ENCODE measurements at regions not wholly inside any gene's neighbourhood (a gene's known extent, or its start where the extent isn't known, plus 50 kb on each side); places are given as distances from the start of the nearest gene placed in this dataset.

GRCh38 chr5:92980491-92980890 lies 600.5 kb downstream of the NR2F1-AS1 start:
- Histone ChIP-seq H3K9me3 (no peaks in the 10 kb centered on the region), H3K36me3 (no peaks in the 10 kb centered on the region), H3K4me3 (no peak overlapping the region), H3K4me1 (no peaks in the 10 kb centered on the region), H3K27ac (no peak overlapping the region), H3K27me3 (no peaks in the 10 kb centered on the region)
- 59 to 76% methylated on average over 3 of the region's 3 CpGs for WGBS, 2 donors
- TF ChIP-seq CTCF (IDR thresholded peaks at IDR 0.05) (no peak), POLR2A (IDR thresholded peaks at IDR 0.05) (no peak)
- intact Hi-C loops (cut with DNase I): no loop called here
- no peak for DNase-seq

- Histone ChIP-seq H3K27ac (no peak overlapping the region), H3K36me3 (no peaks in the 10 kb centered on the region), H3K27me3 (no peaks in the 10 kb centered on the region), H3K4me1 (no peaks in the 10 kb centered on the region), H3K4me3 (no peak overlapping the region), H3K9me3 (no peaks in the 10 kb centered on the region)
- no peak for DNase-seq
- intact Hi-C loops (cut with DNase I): no loop called here
- 19 to 32% methylated on average over 1 of the region's 1 CpG for WGBS, 2 donors
- TF ChIP-seq CTCF (IDR thresholded peaks at IDR 0.05) (no peak), POLR2A (IDR thresholded peaks at IDR 0.05) (no peak)
Observed at GRCh38 chr5:92979716-92980115, 601.3 kb downstream of the NR2F1-AS1 start.

GRCh38 chr5:92977846-92978540 lies 603.0 kb downstream of the NR2F1-AS1 start:
- no peak for DNase-seq
- no peak overlapping the region for H3K4me3 ChIP-seq
- intact Hi-C loops (cut with DNase I): no loop called here
- H3K27me3 ChIP-seq: no peaks in the 10 kb centered on the region
- H3K27ac ChIP-seq: no peak overlapping the region
- no peaks in the 10 kb centered on the region for H3K4me1 ChIP-seq
- no peaks in the 10 kb centered on the region for H3K36me3 ChIP-seq
- 78 to 82% methylated on average over 3 of the region's 3 CpGs for WGBS, 2 donors
- TF ChIP-seq POLR2A (IDR thresholded peaks at IDR 0.05) (no peak), CTCF (IDR thresholded peaks at IDR 0.05) (no peak)
- no peaks in the 10 kb centered on the region for H3K9me3 ChIP-seq

GRCh38 chr5:92976156-92976555 lies 604.9 kb downstream of the NR2F1-AS1 start:
- Histone ChIP-seq H3K9me3 (no peaks in the 10 kb centered on the region), H3K36me3 (no peaks in the 10 kb centered on the region), H3K4me1 (no peaks in the 10 kb centered on the region), H3K27ac (no peak overlapping the region), H3K27me3 (no peaks in the 10 kb centered on the region), H3K4me3 (no peak overlapping the region)
- WGBS, 2 donors: 65 to 70% methylated on average over 1 of the region's 1 CpG
- TF ChIP-seq POLR2A (IDR thresholded peaks at IDR 0.05) (no peak), CTCF (IDR thresholded peaks at IDR 0.05) (no peak)
- no peak for DNase-seq
- intact Hi-C loops (cut with DNase I): no loop called here

- TF ChIP-seq POLR2A (IDR thresholded peaks at IDR 0.05): no peak
- no peak for TF ChIP-seq CTCF (IDR thresholded peaks at IDR 0.05)
- Histone ChIP-seq H3K36me3 (no peaks in the 10 kb centered on the region), H3K9me3 (no peaks in the 10 kb centered on the region), H3K4me1 (no peaks in the 10 kb centered on the region), H3K4me3 (no peak overlapping the region), H3K27me3 (no peaks in the 10 kb centered on the region), H3K27ac (no peak overlapping the region)
- 41 to 46% methylated on average over 2 of the region's 2 CpGs for WGBS, 2 donors
- DNase-seq: no peak
- intact Hi-C loops (cut with DNase I): no loop called here
Observed at GRCh38 chr5:92969781-92970237, 611.2 kb downstream of the NR2F1-AS1 start.
